ENCODE measurements at regions not wholly inside any gene's neighbourhood (a gene's known extent, or its start where the extent isn't known, plus 50 kb on each side); places are given as distances from the start of the nearest gene placed in this dataset.

DNA sequence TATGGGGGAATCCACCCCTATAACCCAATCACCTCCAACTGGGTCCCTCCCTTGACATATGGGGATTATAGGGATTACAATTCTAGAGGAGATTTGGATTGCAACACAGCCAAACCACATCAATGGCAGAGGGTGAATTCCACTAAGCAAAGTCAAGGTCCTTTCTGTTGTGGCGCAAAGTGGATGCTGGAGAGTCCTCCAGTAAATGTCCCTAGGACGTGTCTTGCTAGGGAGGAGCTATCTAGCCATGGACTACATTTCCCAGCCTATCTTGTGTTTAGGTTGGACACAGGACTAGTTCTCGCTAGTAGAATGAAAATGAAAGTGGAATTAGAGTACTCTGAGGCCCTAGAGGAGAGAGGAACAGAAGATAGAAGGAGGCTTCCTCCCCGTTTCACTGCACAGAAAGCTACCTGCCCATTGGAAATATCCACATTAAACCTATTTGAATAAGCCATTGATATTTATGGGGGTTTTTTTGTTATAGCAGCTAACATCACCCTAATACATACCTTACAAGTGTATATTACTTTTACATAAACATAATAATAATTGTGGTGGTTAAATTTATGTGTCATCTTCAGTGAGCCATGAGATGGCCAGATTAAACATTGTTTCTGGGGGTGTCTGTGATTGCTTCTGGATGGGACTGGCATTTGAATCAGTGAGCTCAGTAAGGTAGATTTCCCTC is 56.7 kb upstream of the ERCC4 start:
- POLR2A ChIA-PET, result no interaction called here

DNA sequence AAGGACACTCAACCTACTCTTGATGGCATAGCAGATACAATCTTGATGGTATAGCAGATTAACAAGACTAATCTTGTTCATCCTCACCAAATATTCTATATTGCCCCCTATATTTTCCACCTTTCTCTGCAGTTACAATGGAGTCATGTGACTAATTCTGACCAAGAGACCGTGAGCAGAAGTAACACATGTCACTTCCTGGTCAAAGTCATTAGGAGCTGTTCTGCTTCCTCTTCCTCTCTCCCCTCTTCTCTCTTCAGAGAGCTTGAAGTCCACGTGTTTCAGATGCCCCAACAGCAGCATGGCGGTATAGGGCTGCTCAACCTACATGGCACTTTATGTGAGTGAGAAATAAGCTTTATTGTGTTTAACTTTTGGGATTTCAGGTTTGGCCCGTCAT is 55.3 kb upstream of the ERCC4 start:
- Histone ChIP-seq H3K9me3 (ENCODE audit: control insufficient read depth, insufficient read depth, low read depth, low read length) (no peaks in the 10 kb centered on the region), H3K27ac (ENCODE audit: extremely low read depth, low read depth, low read length) (no peak overlapping the region), H3K36me3 (ENCODE audit: control insufficient read depth in 2 of 2, insufficient read depth in 1 of 2, low read length in 2 of 2) (no peaks in the 10 kb centered on the region), H3K4me3 (ENCODE audit: low read depth, low read length) (no peak overlapping the region), H3K4me1 (ENCODE audit: control insufficient read depth, insufficient read depth, low read length) (no peaks in the 10 kb centered on the region)
- CTCF ChIA-PET, result interaction anchor here (0.6 to 2.4 kb wide), 7 partner anchors 10 to 991 kb away, joined by 3 to 15 read pairs (median 3); no protein-coding TSS in a partner anchor
- POLR2A ChIA-PET, result no interaction called here
- TF ChIP-seq ZNF621 (tag by site-specific recombination; IDR thresholded peaks at IDR 0.05), result no peak
- no peak for TF ChIP-seq SALL2 (tag by site-specific recombination; IDR thresholded peaks at IDR 0.05; ENCODE audit: borderline replicate concordance)
- TF ChIP-seq, protein P1, sequence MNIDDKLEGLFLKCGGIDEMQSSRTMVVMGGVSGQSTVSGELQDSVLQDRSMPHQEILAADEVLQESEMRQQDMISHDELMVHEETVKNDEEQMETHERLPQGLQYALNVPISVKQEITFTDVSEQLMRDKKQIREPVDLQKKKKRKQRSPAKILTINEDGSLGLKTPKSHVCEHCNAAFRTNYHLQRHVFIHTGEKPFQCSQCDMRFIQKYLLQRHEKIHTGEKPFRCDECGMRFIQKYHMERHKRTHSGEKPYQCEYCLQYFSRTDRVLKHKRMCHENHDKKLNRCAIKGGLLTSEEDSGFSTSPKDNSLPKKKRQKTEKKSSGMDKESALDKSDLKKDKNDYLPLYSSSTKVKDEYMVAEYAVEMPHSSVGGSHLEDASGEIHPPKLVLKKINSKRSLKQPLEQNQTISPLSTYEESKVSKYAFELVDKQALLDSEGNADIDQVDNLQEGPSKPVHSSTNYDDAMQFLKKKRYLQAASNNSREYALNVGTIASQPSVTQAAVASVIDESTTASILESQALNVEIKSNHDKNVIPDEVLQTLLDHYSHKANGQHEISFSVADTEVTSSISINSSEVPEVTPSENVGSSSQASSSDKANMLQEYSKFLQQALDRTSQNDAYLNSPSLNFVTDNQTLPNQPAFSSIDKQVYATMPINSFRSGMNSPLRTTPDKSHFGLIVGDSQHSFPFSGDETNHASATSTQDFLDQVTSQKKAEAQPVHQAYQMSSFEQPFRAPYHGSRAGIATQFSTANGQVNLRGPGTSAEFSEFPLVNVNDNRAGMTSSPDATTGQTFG (tag by site-specific recombination; IDR thresholded peaks at IDR 0.05; ENCODE audit: borderline replicate concordance), result no peak
- TF ChIP-seq ZNF19 (tag by site-specific recombination; IDR thresholded peaks at IDR 0.05; ENCODE audit: low read depth), result no peak
- TF ChIP-seq, protein P2, sequence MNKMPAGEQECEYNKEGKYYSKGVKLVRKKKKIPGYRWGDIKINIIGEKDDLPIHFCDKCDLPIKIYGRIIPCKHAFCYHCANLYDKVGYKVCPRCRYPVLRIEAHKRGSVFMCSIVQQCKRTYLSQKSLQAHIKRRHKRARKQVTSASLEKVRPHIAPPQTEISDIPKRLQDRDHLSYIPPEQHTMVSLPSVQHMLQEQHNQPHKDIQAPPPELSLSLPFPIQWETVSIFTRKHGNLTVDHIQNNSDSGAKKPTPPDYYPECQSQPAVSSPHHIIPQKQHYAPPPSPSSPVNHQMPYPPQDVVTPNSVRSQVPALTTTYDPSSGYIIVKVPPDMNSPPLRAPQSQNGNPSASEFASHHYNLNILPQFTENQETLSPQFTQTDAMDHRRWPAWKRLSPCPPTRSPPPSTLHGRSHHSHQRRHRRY (tag by site-specific recombination; IDR thresholded peaks at IDR 0.05), result no peak
- no peak for TF ChIP-seq ZFP3 (tag by site-specific recombination; IDR thresholded peaks at IDR 0.05; ENCODE audit: low read depth)
- TF ChIP-seq ZNF2 (tag by site-specific recombination; IDR thresholded peaks at IDR 0.05), result no peak
- no peak for TF ChIP-seq ZEB2 (tag by site-specific recombination; IDR thresholded peaks at IDR 0.05)
- TF ChIP-seq ZNF366 (tag by site-specific recombination; conservative IDR thresholded peaks at IDR 0.05), result no peak

More for the DNA sequence above, 56.7 kb upstream of the ERCC4 start:
- no peak overlapping the region for H3K27ac ChIP-seq (ENCODE audit: extremely low read depth, low read depth, low read length)
- no peaks in the 10 kb centered on the region for H3K4me1 ChIP-seq (ENCODE audit: control insufficient read depth, insufficient read depth, low read length)
- TF ChIP-seq ZFP37 (tag by site-specific recombination; IDR thresholded peaks at IDR 0.05), result no peak
- TF ChIP-seq SP2 (tag by site-specific recombination; IDR thresholded peaks at IDR 0.05), result no peak
- no peak for TF ChIP-seq SETDB1 (IDR thresholded peaks at IDR 0.05; ENCODE audit: insufficient read length, low read length)
- TF ChIP-seq ZNF610 (tag by site-specific recombination; IDR thresholded peaks at IDR 0.05; ENCODE audit: borderline replicate concordance), result no peak
- TF ChIP-seq HOXD13 (CRISPR knock-in tag; IDR thresholded peaks at IDR 0.05; ENCODE audit: borderline replicate concordance), result no peak
- no peak for TF ChIP-seq YY2 (tag by site-specific recombination; IDR thresholded peaks at IDR 0.05)
- TF ChIP-seq, protein P3, sequence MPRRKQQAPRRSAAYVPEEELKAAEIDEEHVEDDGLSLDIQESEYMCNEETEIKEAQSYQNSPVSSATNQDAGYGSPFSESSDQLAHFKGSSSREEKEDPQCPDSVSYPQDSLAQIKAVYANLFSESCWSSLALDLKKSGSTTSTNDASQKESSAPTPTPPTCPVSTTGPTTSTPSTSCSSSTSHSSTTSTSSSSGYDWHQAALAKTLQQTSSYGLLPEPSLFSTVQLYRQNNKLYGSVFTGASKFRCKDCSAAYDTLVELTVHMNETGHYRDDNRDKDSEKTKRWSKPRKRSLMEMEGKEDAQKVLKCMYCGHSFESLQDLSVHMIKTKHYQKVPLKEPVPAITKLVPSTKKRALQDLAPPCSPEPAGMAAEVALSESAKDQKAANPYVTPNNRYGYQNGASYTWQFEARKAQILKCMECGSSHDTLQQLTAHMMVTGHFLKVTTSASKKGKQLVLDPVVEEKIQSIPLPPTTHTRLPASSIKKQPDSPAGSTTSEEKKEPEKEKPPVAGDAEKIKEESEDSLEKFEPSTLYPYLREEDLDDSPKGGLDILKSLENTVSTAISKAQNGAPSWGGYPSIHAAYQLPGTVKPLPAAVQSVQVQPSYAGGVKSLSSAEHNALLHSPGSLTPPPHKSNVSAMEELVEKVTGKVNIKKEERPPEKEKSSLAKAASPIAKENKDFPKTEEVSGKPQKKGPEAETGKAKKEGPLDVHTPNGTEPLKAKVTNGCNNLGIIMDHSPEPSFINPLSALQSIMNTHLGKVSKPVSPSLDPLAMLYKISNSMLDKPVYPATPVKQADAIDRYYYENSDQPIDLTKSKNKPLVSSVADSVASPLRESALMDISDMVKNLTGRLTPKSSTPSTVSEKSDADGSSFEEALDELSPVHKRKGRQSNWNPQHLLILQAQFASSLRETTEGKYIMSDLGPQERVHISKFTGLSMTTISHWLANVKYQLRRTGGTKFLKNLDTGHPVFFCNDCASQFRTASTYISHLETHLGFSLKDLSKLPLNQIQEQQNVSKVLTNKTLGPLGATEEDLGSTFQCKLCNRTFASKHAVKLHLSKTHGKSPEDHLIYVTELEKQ (tag by site-specific recombination; IDR thresholded peaks at IDR 0.05; ENCODE audit: borderline replicate concordance), result no peak
- no peak for TF ChIP-seq BCL11A (tag by site-specific recombination; IDR thresholded peaks at IDR 0.05; ENCODE audit: low read depth)
- no peak for TF ChIP-seq ZNF324 (tag by site-specific recombination; IDR thresholded peaks at IDR 0.05)
- no peak for TF ChIP-seq ZNF426 (tag by site-specific recombination; IDR thresholded peaks at IDR 0.05)
- TF ChIP-seq, protein P4, sequence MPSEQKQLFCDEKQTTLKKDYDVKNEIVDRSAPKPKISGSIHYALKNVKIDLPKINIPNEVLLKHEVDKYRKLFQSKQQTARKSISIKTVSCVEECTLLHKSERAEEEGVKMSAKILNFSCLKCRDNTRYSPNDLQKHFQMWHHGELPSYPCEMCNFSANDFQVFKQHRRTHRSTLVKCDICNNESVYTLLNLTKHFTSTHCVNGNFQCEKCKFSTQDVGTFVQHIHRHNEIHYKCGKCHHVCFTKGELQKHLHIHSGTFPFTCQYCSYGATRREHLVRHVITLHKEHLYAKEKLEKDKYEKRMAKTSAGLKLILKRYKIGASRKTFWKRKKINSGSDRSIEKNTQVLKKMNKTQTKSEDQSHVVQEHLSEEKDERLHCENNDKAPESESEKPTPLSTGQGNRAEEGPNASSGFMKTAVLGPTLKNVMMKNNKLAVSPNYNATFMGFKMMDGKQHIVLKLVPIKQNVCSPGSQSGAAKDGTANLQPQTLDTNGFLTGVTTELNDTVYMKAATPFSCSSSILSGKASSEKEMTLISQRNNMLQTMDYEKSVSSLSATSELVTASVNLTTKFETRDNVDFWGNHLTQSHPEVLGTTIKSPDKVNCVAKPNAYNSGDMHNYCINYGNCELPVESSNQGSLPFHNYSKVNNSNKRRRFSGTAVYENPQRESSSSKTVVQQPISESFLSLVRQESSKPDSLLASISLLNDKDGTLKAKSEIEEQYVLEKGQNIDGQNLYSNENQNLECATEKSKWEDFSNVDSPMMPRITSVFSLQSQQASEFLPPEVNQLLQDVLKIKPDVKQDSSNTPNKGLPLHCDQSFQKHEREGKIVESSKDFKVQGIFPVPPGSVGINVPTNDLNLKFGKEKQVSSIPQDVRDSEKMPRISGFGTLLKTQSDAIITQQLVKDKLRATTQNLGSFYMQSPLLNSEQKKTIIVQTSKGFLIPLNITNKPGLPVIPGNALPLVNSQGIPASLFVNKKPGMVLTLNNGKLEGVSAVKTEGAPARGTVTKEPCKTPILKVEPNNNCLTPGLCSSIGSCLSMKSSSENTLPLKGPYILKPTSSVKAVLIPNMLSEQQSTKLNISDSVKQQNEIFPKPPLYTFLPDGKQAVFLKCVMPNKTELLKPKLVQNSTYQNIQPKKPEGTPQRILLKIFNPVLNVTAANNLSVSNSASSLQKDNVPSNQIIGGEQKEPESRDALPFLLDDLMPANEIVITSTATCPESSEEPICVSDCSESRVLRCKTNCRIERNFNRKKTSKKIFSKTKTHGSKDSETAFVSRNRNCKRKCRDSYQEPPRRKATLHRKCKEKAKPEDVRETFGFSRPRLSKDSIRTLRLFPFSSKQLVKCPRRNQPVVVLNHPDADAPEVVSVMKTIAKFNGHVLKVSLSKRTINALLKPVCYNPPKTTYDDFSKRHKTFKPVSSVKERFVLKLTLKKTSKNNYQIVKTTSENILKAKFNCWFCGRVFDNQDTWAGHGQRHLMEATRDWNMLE (tag by site-specific recombination; conservative IDR thresholded peaks at IDR 0.05; ENCODE audit: low read depth), result no peak
- no peak for TF ChIP-seq ZNF350 (tag by site-specific recombination; IDR thresholded peaks at IDR 0.05)
- no peaks in the 10 kb centered on the region for H3K36me3 ChIP-seq (ENCODE audit: control insufficient read depth in 2 of 2, insufficient read depth in 1 of 2, low read length in 2 of 2)
- no peaks in the 10 kb centered on the region for H3K9me3 ChIP-seq (ENCODE audit: control insufficient read depth, insufficient read depth, low read depth, low read length)
- no peak overlapping the region for H3K4me3 ChIP-seq (ENCODE audit: low read depth, low read length)
- CTCF ChIA-PET, result interaction anchor here (1.3 to 2.4 kb wide), 2 partner anchors 11 to 57 kb away, joined by 3 to 15 read pairs; partner anchors contain the start of gene ERCC4
